ENCODE measurements at regions not wholly inside any gene's neighbourhood (a gene's known extent, or its start where the extent isn't known, plus 50 kb on each side); places are given as distances from the start of the nearest gene placed in this dataset.

DNA sequence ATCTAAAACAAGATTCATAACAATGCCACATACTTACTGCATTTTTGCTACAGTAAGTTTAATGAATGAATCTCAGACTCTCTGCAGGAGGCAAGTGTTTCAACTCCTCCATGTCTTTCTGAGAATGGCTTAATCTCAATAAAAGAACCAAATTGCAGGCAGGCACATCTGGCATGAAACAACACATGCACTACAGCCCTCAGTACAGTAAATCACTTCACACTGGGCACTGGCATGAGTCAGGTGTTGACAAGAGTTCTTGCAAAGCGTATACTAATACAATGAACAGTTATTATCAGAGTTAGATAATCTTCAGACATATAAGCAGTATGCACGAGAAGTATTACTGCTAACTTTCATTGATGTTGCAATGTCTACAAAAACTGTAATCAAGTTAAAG lies 1386.8 kb downstream of the MRPL39 start:
- no peak for DNase-seq (ENCODE audit: low read depth)

DNA sequence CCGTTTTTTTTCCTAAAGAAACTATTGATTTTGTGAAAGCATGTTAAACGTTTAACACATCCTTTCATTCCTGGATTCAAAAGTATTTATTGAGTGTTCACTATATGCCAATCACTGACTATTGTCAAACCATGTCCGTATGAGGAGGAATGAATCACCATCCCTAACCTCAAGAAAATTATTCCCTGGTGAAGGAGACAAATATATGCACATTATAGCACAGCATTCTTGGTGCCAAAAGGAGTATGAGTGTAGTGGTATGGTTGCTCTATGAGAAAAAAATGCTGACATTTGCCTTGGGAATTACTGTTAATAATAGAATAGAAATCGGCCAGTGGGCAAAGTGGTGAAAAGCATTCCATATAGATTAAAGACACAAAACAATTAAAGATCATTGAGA lies 1390.1 kb downstream of the MRPL39 start:
- DNase-seq (ENCODE audit: low read depth) = no peak

DNA sequence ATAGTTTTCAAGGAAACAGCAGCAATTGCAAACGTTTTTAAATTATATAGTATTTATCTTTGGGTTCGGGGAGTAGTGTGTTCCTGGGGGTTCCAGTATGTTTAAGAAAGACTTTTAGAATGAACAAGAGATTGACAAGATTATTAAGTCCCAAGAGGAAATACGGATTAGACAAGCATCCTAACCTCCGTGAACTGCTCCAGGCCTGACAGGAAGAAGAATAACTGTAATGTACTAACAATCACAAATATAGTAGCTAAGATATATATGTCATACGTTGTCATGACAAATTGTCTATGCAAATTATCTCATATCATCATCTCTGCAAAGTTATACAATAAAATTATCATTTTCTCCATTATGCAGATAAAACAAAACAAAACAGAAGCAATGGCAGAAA lies 1397.2 kb downstream of the MRPL39 start:
- DNase-seq (ENCODE audit: low read depth) = no peak

GRCh38 chr21:24208562-24209260 lies 1398.6 kb downstream of the MRPL39 start:
- DNase-seq (ENCODE audit: low read depth) = no peak

- DNase-seq (ENCODE audit: low read depth) = no peak
Observed at GRCh38 chr21:24205319-24205718, 1402.0 kb downstream of the MRPL39 start.

GRCh38 chr21:24204641-24205040 lies 1402.6 kb downstream of the MRPL39 start:
- DNase-seq (ENCODE audit: low read depth) = no peak

GRCh38 chr21:24200052-24200451 lies 1407.2 kb downstream of the MRPL39 start:
- DNase-seq (ENCODE audit: low read depth) = no peak

DNA sequence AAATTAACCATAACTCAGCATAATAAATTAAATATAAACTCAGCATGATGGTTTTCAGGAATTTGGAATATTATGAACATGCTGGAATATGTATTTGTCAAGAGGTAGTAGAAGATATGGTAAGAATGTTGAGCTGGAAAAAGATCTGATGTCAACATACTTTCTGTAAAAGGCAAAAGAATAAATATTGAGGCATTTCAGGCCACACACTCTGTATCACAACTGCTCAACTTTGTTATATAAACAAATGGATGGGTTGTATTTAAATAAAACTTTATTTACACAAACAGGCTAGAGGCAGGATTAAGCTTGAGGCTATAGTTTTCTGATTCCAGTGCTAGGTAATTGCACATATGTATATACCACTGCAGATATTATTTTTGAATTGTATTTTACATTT lies 1409.4 kb downstream of the MRPL39 start:
- DNase-seq (ENCODE audit: low read depth) = no peak

- no peak for DNase-seq (ENCODE audit: low read depth)
Observed at GRCh38 chr21:24197132-24197643, 1410.1 kb downstream of the MRPL39 start.

- no peak for DNase-seq (ENCODE audit: low read depth)
Observed at GRCh38 chr21:24188506-24188905, 1418.8 kb downstream of the MRPL39 start.

- no peak for DNase-seq (ENCODE audit: low read depth)
Observed at GRCh38 chr21:24183077-24183476, 1424.2 kb downstream of the MRPL39 start.

GRCh38 chr21:24179110-24179509 lies 1428.2 kb downstream of the MRPL39 start:
- no peak for DNase-seq (ENCODE audit: low read depth)

DNA sequence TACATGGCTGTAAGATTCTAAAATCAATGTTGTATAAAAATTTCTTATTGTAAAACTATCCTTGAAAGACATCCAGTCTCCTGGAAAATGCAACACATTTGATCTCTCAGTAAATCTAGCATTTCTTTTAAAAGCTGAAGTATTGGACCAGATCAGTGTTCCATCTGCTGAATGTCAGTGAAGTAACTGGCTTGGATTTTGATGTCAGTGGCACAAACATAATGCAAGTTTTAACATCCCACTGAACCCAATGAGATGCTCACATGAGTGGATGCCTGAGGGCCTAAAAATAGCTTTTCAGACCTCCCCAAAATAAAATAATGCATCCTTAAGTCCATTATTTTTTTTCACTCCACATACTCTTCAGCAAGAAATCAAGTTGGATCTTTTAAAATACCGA lies 1432.2 kb downstream of the MRPL39 start:
- no peak for DNase-seq (ENCODE audit: low read depth)

GRCh38 chr21:24171736-24172135 lies 1435.5 kb downstream of the MRPL39 start:
- DNase-seq (ENCODE audit: low read depth) = no peak

DNA sequence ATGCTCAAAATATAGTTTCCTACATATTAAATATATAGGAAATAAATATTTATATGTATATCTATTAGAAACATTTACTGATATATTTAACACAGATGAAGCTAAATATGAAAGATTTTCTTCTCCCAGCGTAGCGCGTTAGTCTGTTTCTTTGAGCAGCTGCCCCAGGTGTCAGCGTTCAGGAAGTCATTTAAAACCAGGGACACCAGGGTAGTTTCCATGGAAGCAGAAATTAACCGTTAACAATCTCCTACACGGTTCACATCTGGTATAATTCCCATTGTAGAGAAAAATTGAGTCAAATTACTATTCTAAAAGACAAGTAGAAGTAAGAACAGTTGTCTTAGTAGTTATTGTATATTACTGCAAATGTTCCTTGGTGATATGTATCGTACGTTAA lies 1443.7 kb downstream of the MRPL39 start:
- DNase-seq (ENCODE audit: low read depth) = no peak

- DNase-seq (ENCODE audit: low read depth) = no peak
Observed at GRCh38 chr21:24160528-24160927, 1446.8 kb downstream of the MRPL39 start.

DNA sequence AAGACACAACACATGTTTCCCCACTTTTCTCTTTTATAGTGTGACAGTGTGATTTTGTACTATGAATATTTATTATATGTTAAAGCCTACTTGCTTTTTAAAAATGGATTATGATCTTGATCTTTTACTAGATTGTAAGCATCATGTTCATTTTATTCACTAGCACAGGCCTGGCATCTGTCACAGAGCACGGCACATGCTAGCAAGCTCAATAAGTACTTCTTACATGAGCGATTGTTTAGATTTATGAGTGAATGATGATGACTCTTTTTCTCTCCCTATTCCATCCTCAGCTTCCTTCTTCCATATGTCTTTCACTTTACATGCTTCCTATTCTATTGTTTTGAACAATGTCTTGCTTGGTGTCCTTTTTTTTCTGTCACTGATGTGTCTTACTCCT lies 1454.1 kb downstream of the MRPL39 start:
- DNase-seq (ENCODE audit: low read depth) = no peak

GRCh38 chr21:24150753-24151152 lies 1456.5 kb downstream of the MRPL39 start:
- DNase-seq (ENCODE audit: low read depth) = no peak

- no peak for DNase-seq (ENCODE audit: low read depth)
Observed at GRCh38 chr21:24148461-24148860, 1458.8 kb downstream of the MRPL39 start.

- no peak for DNase-seq (ENCODE audit: low read depth)
Observed at GRCh38 chr21:24147674-24148073, 1459.6 kb downstream of the MRPL39 start.

GRCh38 chr21:24131056-24131455 lies 1476.2 kb downstream of the MRPL39 start:
- no peak for DNase-seq (ENCODE audit: low read depth)

- no peak for DNase-seq (ENCODE audit: low read depth)
Observed at GRCh38 chr21:24127651-24128050, 1479.6 kb downstream of the MRPL39 start.

GRCh38 chr21:24123785-24124184 lies 1483.5 kb downstream of the MRPL39 start:
- no peak for DNase-seq (ENCODE audit: low read depth)

GRCh38 chr21:24118738-24119459 lies 1488.4 kb downstream of the MRPL39 start:
- no peak for DNase-seq (ENCODE audit: low read depth)

All from amniotic epithelial cell (primary cell).